PC-9 (cell line): ENCODE measurements at regions not wholly inside any gene's neighbourhood (a gene's known extent, or its start where the extent isn't known, plus 50 kb on each side); places are given as distances from the start of the nearest gene placed in this dataset.

Experiments used
- BruUV-seq: library from RNA; stranded (reverse); fragments of 400-500 nt; replicated peaks from 2 replicates; lab custom pipeline; 2021; lab: Mats Ljungman, UMichigan
- CTCF ChIA-PET: fragments of 300-600 bp; sonication (Branson Sonifier 250); formaldehyde crosslinking; loops from one replicate; lab custom pipeline; 2022; ENCODE audit warnings: antibody characterized with exemption; lab: Charles Lee
- POLR2A ChIA-PET: fragments of 300-600 bp; sonication (Branson Sonifier 250); formaldehyde crosslinking; loops from one replicate; lab custom pipeline; 2022; ENCODE audit warnings: antibody characterized with exemption; ENCODE audit not compliant: unreplicated experiment; lab: Charles Lee
- DNase-seq, 2 experiments: peaks; one replicate each; pipeline versions ENCODE4 v3.0.0 to v3.0.0-alpha.2; 2015 to 2022; ENCODE audit warnings: mixed read lengths in 1 of 2
- H2AFZ ChIP-seq: fragments of 200-600 bp; sonication (generic); 2 replicates; pipeline ENCODE4 v1.8.1; 2017; ENCODE audit warnings: antibody characterized with exemption
- H3F3A ChIP-seq: fragments of 200-600 bp; sonication (generic); 2 replicates; pipeline ENCODE4 v1.8.1; 2017; ENCODE audit warnings: antibody characterized with exemption, mild to moderate bottlenecking, low read depth; ENCODE audit not compliant: insufficient read depth
- H3K27ac ChIP-seq: fragments of 200-600 bp; sonication (generic); 2 replicates; pipeline ENCODE4 v1.6.1; 2016; ENCODE audit warnings: mixed run types
- H3K27me3 ChIP-seq: fragments of 200-600 bp; sonication (generic); 2 replicates; pipeline ENCODE4 v1.6.1; 2016; ENCODE audit warnings: low read depth, mixed run types; ENCODE audit not compliant: insufficient read depth
- H3K36me3 ChIP-seq: fragments of 200-600 bp; sonication (generic); 2 replicates; pipeline ENCODE4 v1.6.1; 2016; ENCODE audit warnings: low read depth, mixed run types
- H3K4me1 ChIP-seq: fragments of 200-600 bp; sonication (generic); replicated peaks from 2 replicates; pipeline ENCODE4 v1.6.1; 2016; ENCODE audit warnings: mixed run types; ENCODE audit not compliant: insufficient read depth
- H3K4me2 ChIP-seq: fragments of 200-600 bp; sonication (generic); 2 replicates; pipeline ENCODE4 v1.6.1; 2017; ENCODE audit warnings: mixed run types
- H3K4me3 ChIP-seq: fragments of 200-600 bp; sonication (generic); 2 replicates; pipeline ENCODE4 v1.6.1; 2016; ENCODE audit warnings: mixed run types
- H3K79me2 ChIP-seq: fragments of 200-600 bp; sonication (generic); 2 replicates; pipeline ENCODE4 v1.6.1; 2017; ENCODE audit warnings: low read depth, mixed run types
- H3K9me2 ChIP-seq: fragments of 200-600 bp; sonication (generic); 2 replicates; pipeline ENCODE4 v1.8.1; 2017; ENCODE audit warnings: mild to moderate bottlenecking; ENCODE audit not compliant: insufficient read depth
- H3K9me3 ChIP-seq: fragments of 200-600 bp; sonication (generic); 2 replicates; pipeline ENCODE4 v1.8.1; 2016; ENCODE audit warnings: low read depth; ENCODE audit not compliant: insufficient read depth
- H4K20me1 ChIP-seq: fragments of 200-600 bp; sonication (generic); 2 replicates; pipeline ENCODE4 v1.8.1; 2017; ENCODE audit not compliant: insufficient read depth
- EZH2 ChIP-seq: fragments of 200-600 bp; sonication (generic); IDR thresholded peaks from 2 replicates; pipeline ENCODE4 v1.8.0; 2017; ENCODE audit warnings: antibody characterized with exemption, low read depth
- intact Hi-C: fragments of 100-400 bp; cut with micrococcal nuclease; formaldehyde crosslinking; loops from one replicate; pipeline ENCODE4 v1.10.0; 2022; ENCODE audit not compliant: unreplicated experiment
- TF ChIP-seq, protein P1 (sequence below): fragments of 200-600 bp; sonication (generic); conservative IDR thresholded peaks from 2 replicates; pipeline ENCODE4 v1.6.1; 2017; ENCODE audit warnings: mixed run types, antibody characterized with exemption, mild to moderate bottlenecking, moderate library complexity

GRCh38 chr5:4580772-4581171 is 559.4 kb upstream of the ADAMTS16 start:
- CTCF ChIA-PET, result no interaction called here

GRCh38 chr5:4581289-4581688 is 558.8 kb upstream of the ADAMTS16 start:
- no TSS peak for BruUV-seq

More at GRCh38 chr5:4580772-4581171, 559.4 kb upstream of the ADAMTS16 start:
- TF ChIP-seq, protein P1, sequence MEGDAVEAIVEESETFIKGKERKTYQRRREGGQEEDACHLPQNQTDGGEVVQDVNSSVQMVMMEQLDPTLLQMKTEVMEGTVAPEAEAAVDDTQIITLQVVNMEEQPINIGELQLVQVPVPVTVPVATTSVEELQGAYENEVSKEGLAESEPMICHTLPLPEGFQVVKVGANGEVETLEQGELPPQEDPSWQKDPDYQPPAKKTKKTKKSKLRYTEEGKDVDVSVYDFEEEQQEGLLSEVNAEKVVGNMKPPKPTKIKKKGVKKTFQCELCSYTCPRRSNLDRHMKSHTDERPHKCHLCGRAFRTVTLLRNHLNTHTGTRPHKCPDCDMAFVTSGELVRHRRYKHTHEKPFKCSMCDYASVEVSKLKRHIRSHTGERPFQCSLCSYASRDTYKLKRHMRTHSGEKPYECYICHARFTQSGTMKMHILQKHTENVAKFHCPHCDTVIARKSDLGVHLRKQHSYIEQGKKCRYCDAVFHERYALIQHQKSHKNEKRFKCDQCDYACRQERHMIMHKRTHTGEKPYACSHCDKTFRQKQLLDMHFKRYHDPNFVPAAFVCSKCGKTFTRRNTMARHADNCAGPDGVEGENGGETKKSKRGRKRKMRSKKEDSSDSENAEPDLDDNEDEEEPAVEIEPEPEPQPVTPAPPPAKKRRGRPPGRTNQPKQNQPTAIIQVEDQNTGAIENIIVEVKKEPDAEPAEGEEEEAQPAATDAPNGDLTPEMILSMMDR, result no peak
- TF ChIP-seq EZH2, result no peak
- H3K9me3 ChIP-seq, result no peaks in the 10 kb centered on the region
- H3K9me2 ChIP-seq, result no peaks in the 10 kb centered on the region
- H2AFZ ChIP-seq, result no peak overlapping the region
- H3F3A ChIP-seq, result no peaks in the 10 kb centered on the region
- H3K4me2 ChIP-seq, result no peak overlapping the region
- DNase-seq, result no peak
- H3K4me3 ChIP-seq, result no peak overlapping the region
- H3K27me3 ChIP-seq, result peaks cover 74% of the 10 kb centered on the region
- POLR2A ChIA-PET, result no interaction called here
- BruUV-seq, result no TSS peak
- H3K27ac ChIP-seq, result no peak overlapping the region
- no peaks in the 10 kb centered on the region for H3K4me1 ChIP-seq
- no peaks in the 10 kb centered on the region for H3K36me3 ChIP-seq
- intact Hi-C loops, result no loop called here
- H4K20me1 ChIP-seq, result no peaks in the 10 kb centered on the region
- H3K79me2 ChIP-seq, result no peaks in the 10 kb centered on the region

GRCh38 chr5:4584982-4585381 is 555.1 kb upstream of the ADAMTS16 start:
- DNase-seq, result peak in 1 of 2 experiments; percentile 44
- Histone ChIP-seq H3K4me2 (no peak overlapping the region), H3K9me2 (no peaks in the 10 kb centered on the region), H2AFZ (no peak overlapping the region), H3K9me3 (no peaks in the 10 kb centered on the region), H3K4me1 (no peaks in the 10 kb centered on the region), H3K4me3 (no peak overlapping the region), H3K27ac (no peak overlapping the region), H3K36me3 (no peaks in the 10 kb centered on the region), H3F3A (no peaks in the 10 kb centered on the region), H3K27me3 (peaks cover 42% of the 10 kb centered on the region), H4K20me1 (no peaks in the 10 kb centered on the region), H3K79me2 (no peaks in the 10 kb centered on the region)
- CTCF ChIA-PET, result no interaction called here
- POLR2A ChIA-PET, result no interaction called here
- no TSS peak for BruUV-seq
- intact Hi-C loops, result no loop called here
- TF ChIP-seq, protein P1, result no peak
- no peak for TF ChIP-seq EZH2

More at GRCh38 chr5:4581289-4581688, 558.8 kb upstream of the ADAMTS16 start:
- ChIA-PET CTCF (no interaction called here), POLR2A (no interaction called here)
- Histone ChIP-seq H3K4me3 (no peak overlapping the region), H3K9me2 (no peaks in the 10 kb centered on the region), H3K27me3 (peaks cover 68% of the 10 kb centered on the region), H3K4me1 (no peaks in the 10 kb centered on the region), H3F3A (no peaks in the 10 kb centered on the region), H3K4me2 (no peak overlapping the region), H2AFZ (no peak overlapping the region), H3K36me3 (no peaks in the 10 kb centered on the region), H3K79me2 (no peaks in the 10 kb centered on the region), H3K9me3 (no peaks in the 10 kb centered on the region), H3K27ac (no peak overlapping the region), H4K20me1 (no peaks in the 10 kb centered on the region)
- intact Hi-C loops, result no loop called here
- no peak for DNase-seq
- TF ChIP-seq, protein P1, result no peak
- TF ChIP-seq EZH2, result no peak
